Transverse colon (tissue), 3 donors: ENCODE measurements at regions not wholly inside any gene's neighbourhood (a gene's known extent, or its start where the extent isn't known, plus 50 kb on each side); places are given as distances from the start of the nearest gene placed in this dataset.

Source experiments
- POLR2A ChIP-seq: fragments of 450-650 bp; IDR thresholded peaks from one replicate; pipeline ENCODE4 v1.6.1; 2016; ENCODE audit warnings: antibody characterized with exemption, mild to moderate bottlenecking, moderate library complexity
- TF ChIP-seq, protein P1 (sequence below), 5 experiments: fragments of 200-600 bp in 3 of 5; fragments of 450-650 bp in 2 of 5; sonication (generic) in 3 of 5; IDR thresholded peaks; 1 replicate in 2 of 5; 2 replicates in 3 of 5; pipeline ENCODE4 v1.5.1; 2016 to 2017; ENCODE audit warnings: antibody characterized with exemption in 5 of 5, inconsistent platforms in 3 of 5, mild to moderate bottlenecking in 2 of 5, moderate library complexity in 1 of 5

- TF ChIP-seq, protein P1, sequence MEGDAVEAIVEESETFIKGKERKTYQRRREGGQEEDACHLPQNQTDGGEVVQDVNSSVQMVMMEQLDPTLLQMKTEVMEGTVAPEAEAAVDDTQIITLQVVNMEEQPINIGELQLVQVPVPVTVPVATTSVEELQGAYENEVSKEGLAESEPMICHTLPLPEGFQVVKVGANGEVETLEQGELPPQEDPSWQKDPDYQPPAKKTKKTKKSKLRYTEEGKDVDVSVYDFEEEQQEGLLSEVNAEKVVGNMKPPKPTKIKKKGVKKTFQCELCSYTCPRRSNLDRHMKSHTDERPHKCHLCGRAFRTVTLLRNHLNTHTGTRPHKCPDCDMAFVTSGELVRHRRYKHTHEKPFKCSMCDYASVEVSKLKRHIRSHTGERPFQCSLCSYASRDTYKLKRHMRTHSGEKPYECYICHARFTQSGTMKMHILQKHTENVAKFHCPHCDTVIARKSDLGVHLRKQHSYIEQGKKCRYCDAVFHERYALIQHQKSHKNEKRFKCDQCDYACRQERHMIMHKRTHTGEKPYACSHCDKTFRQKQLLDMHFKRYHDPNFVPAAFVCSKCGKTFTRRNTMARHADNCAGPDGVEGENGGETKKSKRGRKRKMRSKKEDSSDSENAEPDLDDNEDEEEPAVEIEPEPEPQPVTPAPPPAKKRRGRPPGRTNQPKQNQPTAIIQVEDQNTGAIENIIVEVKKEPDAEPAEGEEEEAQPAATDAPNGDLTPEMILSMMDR (IDR thresholded peaks at IDR 0.05), result no peak
- TF ChIP-seq POLR2A, result no peak
Measured at GRCh38 chr18:52237551-52237950, 102.4 kb upstream of the DCC start.
